ENCODE measurements at regions not wholly inside any gene's neighbourhood (a gene's known extent, or its start where the extent isn't known, plus 50 kb on each side); places are given as distances from the start of the nearest gene placed in this dataset.

DNA sequence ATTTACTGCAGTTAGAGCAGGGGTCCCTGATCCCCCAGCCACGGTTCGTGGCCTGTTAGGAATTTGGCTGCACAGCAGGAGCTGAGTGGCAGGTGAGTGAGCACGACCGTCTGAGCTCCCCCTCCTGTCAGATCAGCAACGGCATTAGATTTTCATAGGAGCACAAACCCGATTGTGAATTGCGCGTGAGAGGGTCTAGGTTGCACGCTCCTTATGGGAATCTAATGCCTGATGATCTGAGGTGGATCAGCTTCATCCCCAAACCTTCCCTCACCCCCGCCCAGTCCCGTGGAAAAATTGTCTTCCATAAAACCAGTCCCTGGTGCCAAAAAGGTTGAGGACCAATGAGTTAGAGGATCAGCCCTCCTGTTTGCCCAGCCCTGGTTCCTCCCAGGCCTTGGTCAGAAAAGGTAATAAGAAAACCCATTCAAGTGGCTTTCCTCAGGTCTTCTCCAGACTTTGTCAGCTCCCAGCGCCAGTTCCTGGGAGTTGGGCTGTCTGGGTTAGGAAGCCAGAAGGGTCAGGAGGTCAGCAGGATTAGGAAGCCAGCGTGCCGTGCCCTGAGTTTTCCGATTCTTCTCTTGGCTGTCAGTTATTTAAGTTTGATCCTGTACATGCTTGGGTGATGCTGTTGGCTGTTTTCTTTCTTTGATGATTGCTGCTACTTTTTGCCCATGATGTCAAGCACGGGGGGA is 139.9 kb upstream of the PMEPA1 start:
- H3K27me3 ChIP-seq (ENCODE audit: insufficient read depth, low read length), result no peaks in the 10 kb centered on the region
- no peaks in the 10 kb centered on the region for H4K20me1 ChIP-seq (ENCODE audit: insufficient read depth, low read length)
- no peaks in the 10 kb centered on the region for H3K36me3 ChIP-seq (ENCODE audit: insufficient read depth, low read length)
- no peak for TF ChIP-seq EZH2 (IDR thresholded peaks at IDR 0.05; ENCODE audit: borderline replicate concordance, low read length)
- TF ChIP-seq CTCF (IDR thresholded peaks at IDR 0.05; ENCODE audit: low read length), result no peak
- H3F3A ChIP-seq (ENCODE audit: insufficient read depth, low read length), result no peaks in the 10 kb centered on the region
- no peak overlapping the region for H3K27ac ChIP-seq (ENCODE audit: low read depth, low read length, poor library complexity, severe bottlenecking)
- no peak overlapping the region for H3K9ac ChIP-seq (ENCODE audit: low read length)
- H3K9me3 ChIP-seq (ENCODE audit: low read length), result no peaks in the 10 kb centered on the region
- H3K4me1 ChIP-seq (ENCODE audit: insufficient read depth, low read length, severe bottlenecking), result no peaks in the 10 kb centered on the region
- no peak overlapping the region for H3K4me2 ChIP-seq (ENCODE audit: low read length)
- H3K9me2 ChIP-seq (ENCODE audit: low read depth, low read length), result no peaks in the 10 kb centered on the region
- no peaks in the 10 kb centered on the region for H3K79me2 ChIP-seq (ENCODE audit: insufficient read depth, low read length)
- no peak overlapping the region for H3K4me3 ChIP-seq (ENCODE audit: low read depth, low read length, poor library complexity, severe bottlenecking)
- no peak overlapping the region for H2AFZ ChIP-seq (ENCODE audit: low read length)

DNA sequence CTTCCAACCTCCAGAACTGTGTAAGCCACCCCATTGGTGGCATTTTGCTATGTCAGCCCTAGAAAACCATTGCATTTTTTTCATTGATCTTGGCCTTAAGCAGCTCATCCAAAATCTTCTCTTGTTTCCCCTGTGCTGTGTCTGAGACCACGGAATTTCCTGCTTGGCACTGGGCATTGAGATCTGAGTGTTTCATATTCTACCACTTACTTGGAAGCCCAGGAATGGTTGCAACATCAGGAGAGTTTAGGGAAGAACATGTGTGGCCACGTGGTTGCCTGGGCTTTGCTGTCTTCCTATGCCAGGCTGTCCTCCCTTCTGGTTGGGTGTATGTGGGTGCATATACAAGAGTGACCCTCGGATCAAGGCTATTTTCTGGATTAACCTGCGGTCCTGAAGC is 139.3 kb upstream of the PMEPA1 start:
- Histone ChIP-seq H4K20me1 (ENCODE audit: insufficient read depth, low read length) (no peaks in the 10 kb centered on the region), H3K27ac (ENCODE audit: low read depth, low read length, poor library complexity, severe bottlenecking) (no peak overlapping the region), H3K27me3 (ENCODE audit: insufficient read depth, low read length) (no peaks in the 10 kb centered on the region), H3K36me3 (ENCODE audit: insufficient read depth, low read length) (no peaks in the 10 kb centered on the region), H3K9me2 (ENCODE audit: low read depth, low read length) (no peaks in the 10 kb centered on the region), H3K4me1 (ENCODE audit: insufficient read depth, low read length, severe bottlenecking) (no peaks in the 10 kb centered on the region), H3F3A (ENCODE audit: insufficient read depth, low read length) (no peaks in the 10 kb centered on the region), H3K9ac (ENCODE audit: low read length) (no peak overlapping the region), H3K79me2 (ENCODE audit: insufficient read depth, low read length) (no peaks in the 10 kb centered on the region), H3K9me3 (ENCODE audit: low read length) (no peaks in the 10 kb centered on the region), H3K4me3 (ENCODE audit: low read depth, low read length, poor library complexity, severe bottlenecking) (no peak overlapping the region), H3K4me2 (ENCODE audit: low read length) (no peak overlapping the region), H2AFZ (ENCODE audit: low read length) (no peak overlapping the region)
- no peak for TF ChIP-seq EZH2 (IDR thresholded peaks at IDR 0.05; ENCODE audit: borderline replicate concordance, low read length)
- no peak for TF ChIP-seq CTCF (IDR thresholded peaks at IDR 0.05; ENCODE audit: low read length)

- Histone ChIP-seq H3K79me2 (ENCODE audit: insufficient read depth, low read length) (no peaks in the 10 kb centered on the region), H3K4me2 (ENCODE audit: low read length) (no peak overlapping the region)
- no peak for TF ChIP-seq CTCF (IDR thresholded peaks at IDR 0.05; ENCODE audit: low read length)
- no peak for TF ChIP-seq EZH2 (IDR thresholded peaks at IDR 0.05; ENCODE audit: borderline replicate concordance, low read length)
These were observed 138.5 kb upstream of the PMEPA1 start for GRCh38 chr20:57848282-57848681.

More at GRCh38 chr20:57848282-57848681, 138.5 kb upstream of the PMEPA1 start:
- Histone ChIP-seq H3K9me3 (ENCODE audit: low read length) (no peaks in the 10 kb centered on the region), H3K4me1 (ENCODE audit: insufficient read depth, low read length, severe bottlenecking) (no peaks in the 10 kb centered on the region), H3K36me3 (ENCODE audit: insufficient read depth, low read length) (no peaks in the 10 kb centered on the region), H2AFZ (ENCODE audit: low read length) (no peak overlapping the region), H3K4me3 (ENCODE audit: low read depth, low read length, poor library complexity, severe bottlenecking) (no peak overlapping the region), H3K27me3 (ENCODE audit: insufficient read depth, low read length) (no peaks in the 10 kb centered on the region), H3K9ac (ENCODE audit: low read length) (no peak overlapping the region), H3K9me2 (ENCODE audit: low read depth, low read length) (no peaks in the 10 kb centered on the region), H3F3A (ENCODE audit: insufficient read depth, low read length) (no peaks in the 10 kb centered on the region), H3K27ac (ENCODE audit: low read depth, low read length, poor library complexity, severe bottlenecking) (no peak overlapping the region), H4K20me1 (ENCODE audit: insufficient read depth, low read length) (no peaks in the 10 kb centered on the region)

All from OCI-LY1 (cell line).